Endothelial cell of umbilical vein (primary cell): ENCODE measurements at regions not wholly inside any gene's neighbourhood (a gene's known extent, or its start where the extent isn't known, plus 50 kb on each side); places are given as distances from the start of the nearest gene placed in this dataset.

Experiments
- CTCF ChIP-seq, 2 donors: IDR thresholded peaks; 1 replicate in 1 of 2; 2 replicates in 1 of 2; pipeline ENCODE4 v1.5.1; 2011; ENCODE audit warnings: low read length in 2 of 2, mild to moderate bottlenecking in 2 of 2, moderate library complexity in 2 of 2, control low read depth in 1 of 2, inconsistent platforms in 1 of 2, low read depth in 1 of 2; ENCODE audit not compliant: insufficient read depth in 1 of 2; ENCODE audit errors: extremely low read depth in 1 of 2
- EZH2 ChIP-seq: IDR thresholded peaks from 2 replicates; pipeline ENCODE4 v1.6.1; 2012; ENCODE audit warnings: borderline replicate concordance, low read depth, mild to moderate bottlenecking, moderate library complexity, low read length, inconsistent platforms; ENCODE audit not compliant: severe bottlenecking
- MYC ChIP-seq: IDR thresholded peaks from one replicate; pipeline ENCODE4 v1.6.1; 2011; ENCODE audit warnings: mild to moderate bottlenecking, low read depth, low read length
- POLR2A ChIP-seq: IDR thresholded peaks from 2 replicates; pipeline ENCODE4 v1.6.1; 2012; ENCODE audit warnings: low read depth, mild to moderate bottlenecking, control low read depth, low read length
- POLR2AphosphoS5 ChIP-seq: IDR thresholded peaks from 2 replicates; pipeline ENCODE4 v1.6.1; 2012; ENCODE audit warnings: low read depth, mild to moderate bottlenecking, control low read depth, low read length, moderate library complexity; ENCODE audit not compliant: insufficient read depth

- TF ChIP-seq MYC (no peak), CTCF (IDR thresholded peaks at IDR 0.05; ENCODE audit: extremely low read depth in 1 of 2, insufficient read depth in 1 of 2, low read depth in 1 of 2, low read length in 2 of 2) (no peak), POLR2A (no peak), EZH2 (no peak), POLR2AphosphoS5 (no peak)
These were observed 101.5 kb downstream of the VCPKMT start for GRCh38 chr14:50014809-50015430.
